SK-N-SH (cell line): ENCODE measurements at regions not wholly inside any gene's neighbourhood (a gene's known extent, or its start where the extent isn't known, plus 50 kb on each side); places are given as distances from the start of the nearest gene placed in this dataset.

ENCODE experiments used
- CTCF ChIA-PET: fragments of 300-600, 350-600 bp; formaldehyde crosslinking; extraction: SDS; loops from one replicate; lab custom pipeline; 2021; lab: Yijun Ruan, JAX
- POLR2A ChIA-PET: fragments of 350-600 bp; sonication (Branson Sonifier 250); formaldehyde crosslinking; extraction: SDS; loops from one replicate; lab custom pipeline; 2020; ENCODE audit warnings: antibody characterized with exemption, inconsistent platforms; lab: Yijun Ruan, JAX
- DNase-seq: peaks from one replicate; pipeline ENCODE4 v3.0.0; 2012
- H2AFZ ChIP-seq: fragments of 200-600 bp; sonication (generic); 2 replicates; pipeline ENCODE4 v1.8.1; 2016; ENCODE audit warnings: antibody characterized with exemption, mild to moderate bottlenecking, low read depth
- H3F3A ChIP-seq: fragments of 200-600 bp; sonication (generic); replicated peaks from 2 replicates; pipeline ENCODE3; 2016; ENCODE audit warnings: antibody characterized with exemption, mild to moderate bottlenecking; ENCODE audit not compliant: insufficient read depth
- H3K27ac ChIP-seq, 2 experiments: fragments of 200-500 bp in 1 of 2; fragments of 200-600 bp in 1 of 2; sonication (Bioruptor generic) in 1 of 2; sonication (generic), shearing (Covaris generic) in 1 of 2; 2 replicates each; pipeline versions ENCODE4 v1.5.1 to v1.6.1; 2014 to 2016; ENCODE audit warnings: low read depth in 2 of 2, inconsistent platforms in 1 of 2, low read length in 1 of 2, mild to moderate bottlenecking in 1 of 2, mixed read lengths in 1 of 2
- H3K27me3 ChIP-seq: fragments of 200-600 bp; sonication (generic), shearing (Covaris generic); 2 replicates; pipeline ENCODE4 v1.6.1; 2016; ENCODE audit warnings: mixed run types; ENCODE audit not compliant: insufficient read depth
- H3K36me3 ChIP-seq, 2 experiments: fragments of 200-500 bp in 1 of 2; fragments of 200-600 bp in 1 of 2; sonication (Bioruptor generic) in 1 of 2; sonication (generic) in 1 of 2; replicated peaks in 1 of 2; 2 replicates each; pipeline versions ENCODE3 to v1.5.1; 2014 to 2016; ENCODE audit warnings: low read length in 1 of 2, mild to moderate bottlenecking in 1 of 2; ENCODE audit not compliant: insufficient read depth in 2 of 2, control insufficient read depth in 1 of 2
- H3K4me1 ChIP-seq, 2 experiments: fragments of 200-500 bp in 1 of 2; fragments of 200-600 bp in 1 of 2; sonication (Bioruptor generic) in 1 of 2; sonication (generic), shearing (Covaris generic) in 1 of 2; 2 replicates each; pipeline versions ENCODE4 v1.5.1 to v1.6.1; 2014 to 2016; ENCODE audit warnings: low read depth in 1 of 2, low read length in 1 of 2, mixed run types in 1 of 2; ENCODE audit not compliant: insufficient read depth in 2 of 2, control insufficient read depth in 1 of 2
- H3K4me2 ChIP-seq: fragments of 200-600 bp; sonication (generic), shearing (Covaris generic); 2 replicates; pipeline ENCODE4 v1.6.1; 2017; ENCODE audit warnings: mixed run types
- H3K4me3 ChIP-seq, 2 experiments: fragments of 200-500 bp in 1 of 2; fragments of 200-600 bp in 1 of 2; sonication (Bioruptor generic) in 1 of 2; sonication (generic), shearing (Covaris generic) in 1 of 2; 2 replicates each; pipeline versions ENCODE4 v1.5.1 to v1.8.1; 2014 to 2016; ENCODE audit warnings: low read depth in 2 of 2, inconsistent platforms in 1 of 2, low read length in 1 of 2, mild to moderate bottlenecking in 1 of 2, mixed read lengths in 1 of 2, moderate library complexity in 1 of 2
- H3K79me2 ChIP-seq: fragments of 200-600 bp; sonication (generic); 2 replicates; pipeline ENCODE4 v1.8.1; 2017; ENCODE audit warnings: mild to moderate bottlenecking; ENCODE audit not compliant: insufficient read depth
- H3K9ac ChIP-seq: fragments of 200-600 bp; sonication (generic); 2 replicates; pipeline ENCODE4 v1.6.1; 2017; ENCODE audit warnings: mixed run types
- H3K9me2 ChIP-seq: fragments of 200-600 bp; sonication (generic); 2 replicates; pipeline ENCODE4 v1.6.1; 2017; ENCODE audit warnings: mixed run types
- H3K9me3 ChIP-seq: fragments of 200-600 bp; sonication (generic); 2 replicates; pipeline ENCODE4 v1.6.1; 2017; ENCODE audit warnings: mixed run types, mild to moderate bottlenecking, moderate library complexity
- H4K20me1 ChIP-seq: fragments of 200-600 bp; sonication (generic); 2 replicates; pipeline ENCODE4 v1.6.1; 2017; ENCODE audit warnings: mild to moderate bottlenecking, mixed run types; ENCODE audit not compliant: insufficient read depth
- ELF1 ChIP-seq: IDR thresholded peaks from 2 replicates; pipeline ENCODE4 v1.4.0; 2012
- EP300 ChIP-seq, 2 experiments: IDR thresholded peaks; 2 replicates each; pipeline versions ENCODE4 v1.4.0 to v1.6.1; 2012; ENCODE audit warnings: borderline replicate concordance in 1 of 2, low read depth in 1 of 2, low read length in 1 of 2
- FOSL2 ChIP-seq: IDR thresholded peaks from 2 replicates; pipeline ENCODE4 v1.4.0; 2012; ENCODE audit warnings: low read depth, mild to moderate bottlenecking, moderate library complexity, borderline replicate concordance
- FOXM1 ChIP-seq: IDR thresholded peaks from 2 replicates; pipeline ENCODE4 v1.4.0; 2012; ENCODE audit warnings: low read depth, mild to moderate bottlenecking
- GABPA ChIP-seq: IDR thresholded peaks from 2 replicates; pipeline ENCODE4 v1.4.0; 2012; ENCODE audit warnings: low read depth, mild to moderate bottlenecking
- JUND ChIP-seq: IDR thresholded peaks from 2 replicates; pipeline ENCODE4 v1.4.0; 2012
- MXI1 ChIP-seq: IDR thresholded peaks from 2 replicates; pipeline ENCODE4 v1.6.1; 2012; ENCODE audit warnings: mild to moderate bottlenecking, low read depth, low read length, improper control_type of control experiment
- NFIC ChIP-seq: IDR thresholded peaks from 2 replicates; pipeline ENCODE4 v1.4.0; 2012; ENCODE audit warnings: borderline replicate concordance
- POLR2AphosphoS5 ChIP-seq: IDR thresholded peaks from 2 replicates; pipeline ENCODE4 v1.6.1; 2012; ENCODE audit warnings: low read depth, low read length
- RAD21 ChIP-seq: IDR thresholded peaks from 2 replicates; pipeline ENCODE4 v1.6.1; 2012; ENCODE audit warnings: mild to moderate bottlenecking, low read length
- RCOR1 ChIP-seq: fragments of 150-350 bp; IDR thresholded peaks from 2 replicates; pipeline ENCODE4 v1.6.1; 2017; ENCODE audit warnings: antibody characterized with exemption, low read length
- SMC3 ChIP-seq: IDR thresholded peaks from 2 replicates; pipeline ENCODE4 v1.6.1; 2012; ENCODE audit warnings: low read depth, low read length, improper control_type of control experiment
- TCF12 ChIP-seq: IDR thresholded peaks from 2 replicates; pipeline ENCODE4 v1.4.0; 2012
- TEAD4 ChIP-seq: IDR thresholded peaks from 2 replicates; pipeline ENCODE4 v1.4.0; 2012; ENCODE audit warnings: mild to moderate bottlenecking, borderline replicate concordance; ENCODE audit not compliant: insufficient read depth
- WGBS: methylation state at CpG from one replicate; pipeline ENCODE4 v1.1.6; 2017; ENCODE audit warnings: low lambda C conversion rate; 5-methylcytosine and 5-hydroxymethylcytosine counted together
- TF ChIP-seq, protein P1 (sequence below): IDR thresholded peaks from 2 replicates; pipeline ENCODE4 v1.4.0; 2012; ENCODE audit warnings: low read depth, borderline replicate concordance
- TF ChIP-seq, protein P2 (sequence below): IDR thresholded peaks from 2 replicates; pipeline ENCODE4 v1.6.1; 2012; ENCODE audit warnings: mild to moderate bottlenecking, low read depth, low read length, moderate library complexity
- TF ChIP-seq, protein P3 (sequence below): IDR thresholded peaks from 2 replicates; pipeline ENCODE4 v1.4.0; 2012; ENCODE audit warnings: low read depth
- TF ChIP-seq, protein P4 (sequence below): IDR thresholded peaks from 2 replicates; pipeline ENCODE4 v1.4.0; 2012; ENCODE audit warnings: low read depth, borderline replicate concordance

DNA sequence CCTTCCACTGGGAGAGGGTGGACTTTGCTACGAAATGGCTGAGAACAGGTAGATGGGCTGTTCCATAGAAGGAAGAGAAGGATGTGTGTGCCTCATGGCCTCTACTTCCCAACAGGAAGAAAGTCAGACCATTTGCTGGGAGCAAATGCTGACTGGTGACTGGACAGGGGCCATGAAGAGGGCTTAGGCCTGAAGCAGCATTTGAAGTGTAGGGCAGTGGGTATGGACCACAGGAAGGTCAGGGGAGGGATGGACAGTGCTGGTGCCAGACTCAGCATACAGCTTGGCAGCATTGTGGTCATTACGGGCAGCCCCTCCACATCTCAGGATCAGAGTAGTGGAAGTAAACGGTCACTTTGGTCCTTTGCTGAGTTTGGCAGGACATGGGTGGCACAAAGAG is 275.7 kb downstream of the MATN1 start:
- Histone ChIP-seq H3K27me3 (no peaks in the 10 kb centered on the region), H3K4me3 (no peak overlapping the region), H4K20me1 (no peaks in the 10 kb centered on the region), H3K4me2 (no peak overlapping the region), H2AFZ (no peak overlapping the region), H3K9me3 (no peaks in the 10 kb centered on the region), H3K9me2 (no peaks in the 10 kb centered on the region), H3K36me3 (no peaks in the 10 kb centered on the region), H3K27ac (no peak overlapping the region), H3K4me1 (no peaks in the 10 kb centered on the region), H3F3A (no peaks in the 10 kb centered on the region), H3K9ac (no peak overlapping the region), H3K79me2 (no peaks in the 10 kb centered on the region)
- 25% methylated on average over 3 of the region's 3 CpGs for WGBS
- CTCF ChIA-PET = no interaction called here
- DNase-seq = no peak
- TF ChIP-seq JUND = no peak
- no peak for TF ChIP-seq RAD21
- TF ChIP-seq, protein P1, sequence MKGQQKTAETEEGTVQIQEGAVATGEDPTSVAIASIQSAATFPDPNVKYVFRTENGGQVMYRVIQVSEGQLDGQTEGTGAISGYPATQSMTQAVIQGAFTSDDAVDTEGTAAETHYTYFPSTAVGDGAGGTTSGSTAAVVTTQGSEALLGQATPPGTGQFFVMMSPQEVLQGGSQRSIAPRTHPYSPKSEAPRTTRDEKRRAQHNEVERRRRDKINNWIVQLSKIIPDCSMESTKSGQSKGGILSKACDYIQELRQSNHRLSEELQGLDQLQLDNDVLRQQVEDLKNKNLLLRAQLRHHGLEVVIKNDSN = no peak
- no peak for TF ChIP-seq RCOR1
- no peak for TF ChIP-seq TCF12
- no peak for TF ChIP-seq GABPA
- TF ChIP-seq ELF1 = no peak
- no peak for TF ChIP-seq NFIC
- TF ChIP-seq FOXM1 = no peak
- TF ChIP-seq POLR2AphosphoS5 = no peak
- TF ChIP-seq EP300 (IDR thresholded peaks at IDR 0.05; ENCODE audit: borderline replicate concordance in 1 of 2, low read depth in 1 of 2, low read length in 1 of 2) = no peak
- POLR2A ChIA-PET = no interaction called here

DNA sequence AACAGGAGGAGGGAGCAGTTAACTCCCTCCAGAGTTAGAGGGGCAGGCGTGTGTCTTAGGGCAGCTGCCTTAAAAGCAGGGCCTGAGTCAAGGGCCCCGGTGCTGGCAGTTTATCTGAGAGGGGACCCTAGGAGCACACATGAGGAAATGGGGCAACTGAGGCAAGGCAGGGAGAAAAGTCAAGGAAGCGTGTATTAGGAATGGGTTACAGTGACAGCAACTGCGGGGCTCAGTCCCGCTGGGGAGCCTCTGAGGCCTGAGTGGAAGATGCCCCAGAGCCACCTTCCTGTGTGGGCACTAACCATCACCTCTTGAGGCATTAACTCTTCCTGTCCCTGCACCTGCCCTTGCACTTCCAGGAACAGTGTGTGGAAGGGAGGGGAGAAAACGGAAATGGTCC is 276.3 kb downstream of the MATN1 start:
- CTCF ChIA-PET = interaction anchor here (0.6 kb wide), 1 partner anchor 327 kb away, joined by 3 read pairs; no protein-coding TSS in a partner anchor

DNA sequence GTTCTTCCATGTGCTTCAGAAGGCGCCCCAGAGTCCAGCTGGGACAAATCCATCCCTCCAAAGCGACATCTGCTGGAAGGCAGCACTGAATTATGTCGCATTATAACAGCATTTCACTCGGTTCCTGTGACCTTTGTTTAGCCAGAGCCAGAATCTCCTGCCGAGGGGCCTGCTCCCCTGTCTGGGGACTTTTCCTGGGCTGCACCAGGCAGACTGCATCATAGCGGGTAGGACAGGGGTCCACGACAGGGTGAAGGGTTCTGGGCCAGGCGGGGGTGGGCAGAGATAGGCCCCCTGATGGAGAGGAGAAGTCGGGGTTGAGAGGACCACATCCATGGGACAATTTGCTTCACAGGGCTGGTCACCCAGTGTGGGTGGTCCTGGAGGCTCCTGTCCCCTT is 276.9 kb downstream of the MATN1 start:
- no peak overlapping the region for H3K27ac ChIP-seq
- H2AFZ ChIP-seq = no peak overlapping the region
- no peaks in the 10 kb centered on the region for H3K4me1 ChIP-seq
- H4K20me1 ChIP-seq = no peaks in the 10 kb centered on the region
- ChIA-PET CTCF (interaction anchor here (0.6 kb wide), 1 partner anchor 328 kb away, joined by 3 read pairs; no protein-coding TSS in a partner anchor), POLR2A (no interaction called here)
- H3K9ac ChIP-seq = no peak overlapping the region
- no peaks in the 10 kb centered on the region for H3K9me3 ChIP-seq
- WGBS = 22% methylated on average over 7 of the region's 9 CpGs
- H3K9me2 ChIP-seq = no peaks in the 10 kb centered on the region
- no peak overlapping the region for H3K4me2 ChIP-seq
- no peak for DNase-seq
- no peak overlapping the region for H3K4me3 ChIP-seq
- no peaks in the 10 kb centered on the region for H3K36me3 ChIP-seq
- H3F3A ChIP-seq = no peaks in the 10 kb centered on the region
- H3K27me3 ChIP-seq = no peaks in the 10 kb centered on the region
- no peaks in the 10 kb centered on the region for H3K79me2 ChIP-seq
- TF ChIP-seq MXI1 (no peak), JUND (no peak), FOSL2 (no peak), TCF12 (no peak), SMC3 (no peak), RAD21 (no peak), TEAD4 (no peak), ELF1 (no peak)
- TF ChIP-seq, protein P2, sequence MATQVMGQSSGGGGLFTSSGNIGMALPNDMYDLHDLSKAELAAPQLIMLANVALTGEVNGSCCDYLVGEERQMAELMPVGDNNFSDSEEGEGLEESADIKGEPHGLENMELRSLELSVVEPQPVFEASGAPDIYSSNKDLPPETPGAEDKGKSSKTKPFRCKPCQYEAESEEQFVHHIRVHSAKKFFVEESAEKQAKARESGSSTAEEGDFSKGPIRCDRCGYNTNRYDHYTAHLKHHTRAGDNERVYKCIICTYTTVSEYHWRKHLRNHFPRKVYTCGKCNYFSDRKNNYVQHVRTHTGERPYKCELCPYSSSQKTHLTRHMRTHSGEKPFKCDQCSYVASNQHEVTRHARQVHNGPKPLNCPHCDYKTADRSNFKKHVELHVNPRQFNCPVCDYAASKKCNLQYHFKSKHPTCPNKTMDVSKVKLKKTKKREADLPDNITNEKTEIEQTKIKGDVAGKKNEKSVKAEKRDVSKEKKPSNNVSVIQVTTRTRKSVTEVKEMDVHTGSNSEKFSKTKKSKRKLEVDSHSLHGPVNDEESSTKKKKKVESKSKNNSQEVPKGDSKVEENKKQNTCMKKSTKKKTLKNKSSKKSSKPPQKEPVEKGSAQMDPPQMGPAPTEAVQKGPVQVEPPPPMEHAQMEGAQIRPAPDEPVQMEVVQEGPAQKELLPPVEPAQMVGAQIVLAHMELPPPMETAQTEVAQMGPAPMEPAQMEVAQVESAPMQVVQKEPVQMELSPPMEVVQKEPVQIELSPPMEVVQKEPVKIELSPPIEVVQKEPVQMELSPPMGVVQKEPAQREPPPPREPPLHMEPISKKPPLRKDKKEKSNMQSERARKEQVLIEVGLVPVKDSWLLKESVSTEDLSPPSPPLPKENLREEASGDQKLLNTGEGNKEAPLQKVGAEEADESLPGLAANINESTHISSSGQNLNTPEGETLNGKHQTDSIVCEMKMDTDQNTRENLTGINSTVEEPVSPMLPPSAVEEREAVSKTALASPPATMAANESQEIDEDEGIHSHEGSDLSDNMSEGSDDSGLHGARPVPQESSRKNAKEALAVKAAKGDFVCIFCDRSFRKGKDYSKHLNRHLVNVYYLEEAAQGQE = no peak
- TF ChIP-seq, protein P3, sequence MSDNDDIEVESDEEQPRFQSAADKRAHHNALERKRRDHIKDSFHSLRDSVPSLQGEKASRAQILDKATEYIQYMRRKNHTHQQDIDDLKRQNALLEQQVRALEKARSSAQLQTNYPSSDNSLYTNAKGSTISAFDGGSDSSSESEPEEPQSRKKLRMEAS = no peak
- TF ChIP-seq, protein P4, sequence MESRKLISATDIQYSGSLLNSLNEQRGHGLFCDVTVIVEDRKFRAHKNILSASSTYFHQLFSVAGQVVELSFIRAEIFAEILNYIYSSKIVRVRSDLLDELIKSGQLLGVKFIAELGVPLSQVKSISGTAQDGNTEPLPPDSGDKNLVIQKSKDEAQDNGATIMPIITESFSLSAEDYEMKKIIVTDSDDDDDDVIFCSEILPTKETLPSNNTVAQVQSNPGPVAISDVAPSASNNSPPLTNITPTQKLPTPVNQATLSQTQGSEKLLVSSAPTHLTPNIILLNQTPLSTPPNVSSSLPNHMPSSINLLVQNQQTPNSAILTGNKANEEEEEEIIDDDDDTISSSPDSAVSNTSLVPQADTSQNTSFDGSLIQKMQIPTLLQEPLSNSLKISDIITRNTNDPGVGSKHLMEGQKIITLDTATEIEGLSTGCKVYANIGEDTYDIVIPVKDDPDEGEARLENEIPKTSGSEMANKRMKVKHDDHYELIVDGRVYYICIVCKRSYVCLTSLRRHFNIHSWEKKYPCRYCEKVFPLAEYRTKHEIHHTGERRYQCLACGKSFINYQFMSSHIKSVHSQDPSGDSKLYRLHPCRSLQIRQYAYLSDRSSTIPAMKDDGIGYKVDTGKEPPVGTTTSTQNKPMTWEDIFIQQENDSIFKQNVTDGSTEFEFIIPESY = no peak

More for the DNA sequence above, 276.3 kb downstream of the MATN1 start:
- no peaks in the 10 kb centered on the region for H3K36me3 ChIP-seq
- H4K20me1 ChIP-seq = no peaks in the 10 kb centered on the region
- no peak for TF ChIP-seq FOSL2
- POLR2A ChIA-PET = no interaction called here
- H3K4me3 ChIP-seq = no peak overlapping the region
- no peaks in the 10 kb centered on the region for H3K4me1 ChIP-seq
- H3K79me2 ChIP-seq = no peaks in the 10 kb centered on the region
- H3K9me3 ChIP-seq = no peaks in the 10 kb centered on the region
- H3K9me2 ChIP-seq = no peaks in the 10 kb centered on the region
- 19% methylated on average over 6 of the region's 6 CpGs for WGBS
- H3F3A ChIP-seq = no peaks in the 10 kb centered on the region
- no peak overlapping the region for H3K9ac ChIP-seq
- H3K27ac ChIP-seq = no peak overlapping the region
- H3K4me2 ChIP-seq = no peak overlapping the region
- H3K27me3 ChIP-seq = no peaks in the 10 kb centered on the region
- DNase-seq = no peak
- H2AFZ ChIP-seq = no peak overlapping the region
